ENCODE measurements at regions not wholly inside any gene's neighbourhood (a gene's known extent, or its start where the extent isn't known, plus 50 kb on each side); places are given as distances from the start of the nearest gene placed in this dataset.

- no peak overlapping the region for H3K4me3 ChIP-seq (ENCODE audit: control insufficient read depth in 1 of 7, extremely low read depth in 1 of 7, insufficient read depth in 4 of 7, low read depth in 2 of 7, low read length in 6 of 7)
- no peaks in the 10 kb centered on the region for H3K36me3 ChIP-seq (ENCODE audit: control insufficient read depth in 4 of 4, insufficient read depth in 4 of 4, low read length in 3 of 4)
- WGBS (ENCODE audit: insufficient coverage) = no CpG with 5 or more reads among the region's 1 CpG
- POLR2A ChIA-PET = no interaction called here
- no peak overlapping the region for H3K27ac ChIP-seq (ENCODE audit: insufficient read depth in 1 of 2, low read depth in 1 of 2, low read length in 2 of 2, poor library complexity in 1 of 2, severe bottlenecking in 2 of 2)
- CTCF ChIA-PET = interaction anchor here (0.9 kb wide), 1 partner anchor 11 kb away, joined by 3 read pairs; no protein-coding TSS in a partner anchor
- H3K4me1 ChIP-seq (ENCODE audit: control extremely low read depth in 1 of 4, control insufficient read depth in 4 of 4, insufficient read depth in 4 of 4, low read length in 3 of 4) = no peaks in the 10 kb centered on the region
- no peak for DNase-seq
- H3K9me3 ChIP-seq (ENCODE audit: control extremely low read depth in 1 of 5, control insufficient read depth in 4 of 5, insufficient read depth in 2 of 5, low read depth in 1 of 5, low read length in 4 of 5) = peaks cover 0 to 4% (median 0%) of the 10 kb centered on the region in 5 experiments
- no peaks in the 10 kb centered on the region for H3K27me3 ChIP-seq (replicated peaks in 2 of 5; ENCODE audit: control insufficient read depth in 4 of 5, insufficient read depth in 5 of 5, low read length in 4 of 5)
These were observed 332.1 kb downstream of the BMPER start for GRCh38 chr7:34237493-34237849.

- Histone ChIP-seq H3K36me3 (ENCODE audit: control insufficient read depth in 4 of 4, insufficient read depth in 4 of 4, low read length in 3 of 4) (no peaks in the 10 kb centered on the region), H3K27me3 (replicated peaks in 2 of 5; ENCODE audit: control insufficient read depth in 4 of 5, insufficient read depth in 5 of 5, low read length in 4 of 5) (no peaks in the 10 kb centered on the region), H3K4me1 (ENCODE audit: control extremely low read depth in 1 of 4, control insufficient read depth in 4 of 4, insufficient read depth in 4 of 4, low read length in 3 of 4) (no peaks in the 10 kb centered on the region), H3K27ac (ENCODE audit: insufficient read depth in 1 of 2, low read depth in 1 of 2, low read length in 2 of 2, poor library complexity in 1 of 2, severe bottlenecking in 2 of 2) (no peak overlapping the region), H3K9me3 (ENCODE audit: control extremely low read depth in 1 of 5, control insufficient read depth in 4 of 5, insufficient read depth in 2 of 5, low read depth in 1 of 5, low read length in 4 of 5) (no peaks in the 10 kb centered on the region), H3K4me3 (ENCODE audit: control insufficient read depth in 1 of 7, extremely low read depth in 1 of 7, insufficient read depth in 4 of 7, low read depth in 2 of 7, low read length in 6 of 7) (no peak overlapping the region)
- WGBS (ENCODE audit: insufficient coverage) = 97% methylated on average over 3 of the region's 4 CpGs
- ChIA-PET CTCF (no interaction called here), POLR2A (no interaction called here)
- no peak for DNase-seq
These were observed 335.1 kb downstream of the BMPER start for GRCh38 chr7:34240417-34240816.

GRCh38 chr7:34242391-34242790, 337.1 kb downstream of the BMPER start:
- ChIA-PET POLR2A (no interaction called here), CTCF (no interaction called here)
- Histone ChIP-seq H3K4me3 (ENCODE audit: control insufficient read depth in 1 of 7, extremely low read depth in 1 of 7, insufficient read depth in 4 of 7, low read depth in 2 of 7, low read length in 6 of 7) (no peak overlapping the region), H3K4me1 (ENCODE audit: control extremely low read depth in 1 of 4, control insufficient read depth in 4 of 4, insufficient read depth in 4 of 4, low read length in 3 of 4) (no peaks in the 10 kb centered on the region), H3K27me3 (replicated peaks in 2 of 5; ENCODE audit: control insufficient read depth in 4 of 5, insufficient read depth in 5 of 5, low read length in 4 of 5) (no peaks in the 10 kb centered on the region), H3K27ac (ENCODE audit: insufficient read depth in 1 of 2, low read depth in 1 of 2, low read length in 2 of 2, poor library complexity in 1 of 2, severe bottlenecking in 2 of 2) (no peak overlapping the region), H3K36me3 (ENCODE audit: control insufficient read depth in 4 of 4, insufficient read depth in 4 of 4, low read length in 3 of 4) (no peaks in the 10 kb centered on the region), H3K9me3 (ENCODE audit: control extremely low read depth in 1 of 5, control insufficient read depth in 4 of 5, insufficient read depth in 2 of 5, low read depth in 1 of 5, low read length in 4 of 5) (no peaks in the 10 kb centered on the region)
- no CpG with 5 or more reads among the region's 1 CpG for WGBS (ENCODE audit: insufficient coverage)
- DNase-seq = no peak

DNA sequence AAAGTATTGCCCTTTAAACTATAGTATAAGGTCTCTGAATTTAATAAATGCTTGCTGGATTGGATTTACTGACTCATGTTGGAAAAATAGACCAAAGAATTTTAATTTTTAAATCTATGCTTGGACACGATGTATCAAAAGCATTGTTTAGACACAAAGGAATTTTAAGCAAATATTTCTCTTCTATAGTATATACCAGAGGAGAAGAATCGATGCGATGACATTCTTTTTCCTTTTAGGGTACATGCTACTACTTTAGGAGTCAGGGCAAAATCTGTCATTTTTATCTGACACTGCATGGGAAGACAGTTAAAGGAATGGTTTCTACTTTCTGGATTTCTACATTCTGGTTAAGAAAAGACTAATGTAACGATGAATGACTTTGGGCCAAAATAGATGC, 339.9 kb downstream of the BMPER start:
- no peak overlapping the region for H3K27ac ChIP-seq (ENCODE audit: insufficient read depth in 1 of 2, low read depth in 1 of 2, low read length in 2 of 2, poor library complexity in 1 of 2, severe bottlenecking in 2 of 2)
- DNase-seq = no peak
- no peaks in the 10 kb centered on the region for H3K9me3 ChIP-seq (ENCODE audit: control extremely low read depth in 1 of 5, control insufficient read depth in 4 of 5, insufficient read depth in 2 of 5, low read depth in 1 of 5, low read length in 4 of 5)
- H3K36me3 ChIP-seq (ENCODE audit: control insufficient read depth in 4 of 4, insufficient read depth in 4 of 4, low read length in 3 of 4) = no peaks in the 10 kb centered on the region
- ChIA-PET CTCF (no interaction called here), POLR2A (no interaction called here)
- no peaks in the 10 kb centered on the region for H3K27me3 ChIP-seq (replicated peaks in 2 of 5; ENCODE audit: control insufficient read depth in 4 of 5, insufficient read depth in 5 of 5, low read length in 4 of 5)
- no peak overlapping the region for H3K4me3 ChIP-seq (ENCODE audit: control insufficient read depth in 1 of 7, extremely low read depth in 1 of 7, insufficient read depth in 4 of 7, low read depth in 2 of 7, low read length in 6 of 7)
- WGBS (ENCODE audit: insufficient coverage) = 93% methylated on average over 1 of the region's 4 CpGs
- H3K4me1 ChIP-seq (ENCODE audit: control extremely low read depth in 1 of 4, control insufficient read depth in 4 of 4, insufficient read depth in 4 of 4, low read length in 3 of 4) = no peaks in the 10 kb centered on the region

DNA sequence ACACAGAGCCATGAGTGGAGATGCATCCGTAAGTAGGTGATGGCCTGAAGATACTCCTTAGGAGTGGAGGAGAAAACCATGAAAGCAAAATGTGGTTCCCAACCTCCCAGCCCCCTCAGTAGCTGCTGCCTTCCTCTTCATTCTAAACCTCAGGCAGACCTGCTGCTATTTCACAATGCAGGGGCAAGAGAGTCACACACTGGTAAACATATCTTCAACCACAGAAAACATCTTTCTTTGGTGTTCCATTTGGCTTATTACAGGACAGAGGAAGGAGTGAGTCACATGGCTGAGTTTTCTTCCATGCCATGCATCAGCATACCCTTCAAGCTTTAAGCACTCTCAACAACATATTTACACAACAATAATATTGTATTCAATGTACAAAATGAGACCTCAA, 342.1 kb downstream of the BMPER start:
- no peak for DNase-seq

GRCh38 chr7:34249192-34249591, 343.9 kb downstream of the BMPER start:
- Histone ChIP-seq H3K9me3 (ENCODE audit: control extremely low read depth in 1 of 5, control insufficient read depth in 4 of 5, insufficient read depth in 2 of 5, low read depth in 1 of 5, low read length in 4 of 5) (no peaks in the 10 kb centered on the region), H3K4me3 (ENCODE audit: control insufficient read depth in 1 of 7, extremely low read depth in 1 of 7, insufficient read depth in 4 of 7, low read depth in 2 of 7, low read length in 6 of 7) (no peak overlapping the region), H3K27me3 (replicated peaks in 2 of 5; ENCODE audit: control insufficient read depth in 4 of 5, insufficient read depth in 5 of 5, low read length in 4 of 5) (no peaks in the 10 kb centered on the region), H3K4me1 (ENCODE audit: control extremely low read depth in 1 of 4, control insufficient read depth in 4 of 4, insufficient read depth in 4 of 4, low read length in 3 of 4) (no peaks in the 10 kb centered on the region), H3K36me3 (ENCODE audit: control insufficient read depth in 4 of 4, insufficient read depth in 4 of 4, low read length in 3 of 4) (no peaks in the 10 kb centered on the region), H3K27ac (ENCODE audit: insufficient read depth in 1 of 2, low read depth in 1 of 2, low read length in 2 of 2, poor library complexity in 1 of 2, severe bottlenecking in 2 of 2) (no peak overlapping the region)
- ChIA-PET POLR2A (no interaction called here), CTCF (interaction anchor here (1.3 kb wide), 1 partner anchor 11 kb away, joined by 3 read pairs; no protein-coding TSS in a partner anchor)
- WGBS (ENCODE audit: insufficient coverage) = 60% methylated on average over 1 of the region's 2 CpGs
- no peak for DNase-seq

More for the DNA sequence above, 342.1 kb downstream of the BMPER start:
- WGBS (ENCODE audit: insufficient coverage) = 100% methylated on average over 1 of the region's 1 CpG
- no peak overlapping the region for H3K4me3 ChIP-seq (ENCODE audit: control insufficient read depth in 1 of 7, extremely low read depth in 1 of 7, insufficient read depth in 4 of 7, low read depth in 2 of 7, low read length in 6 of 7)
- no peaks in the 10 kb centered on the region for H3K9me3 ChIP-seq (ENCODE audit: control extremely low read depth in 1 of 5, control insufficient read depth in 4 of 5, insufficient read depth in 2 of 5, low read depth in 1 of 5, low read length in 4 of 5)
- H3K27me3 ChIP-seq (replicated peaks in 2 of 5; ENCODE audit: control insufficient read depth in 4 of 5, insufficient read depth in 5 of 5, low read length in 4 of 5) = no peaks in the 10 kb centered on the region
- no peak overlapping the region for H3K27ac ChIP-seq (ENCODE audit: insufficient read depth in 1 of 2, low read depth in 1 of 2, low read length in 2 of 2, poor library complexity in 1 of 2, severe bottlenecking in 2 of 2)
- POLR2A ChIA-PET = no interaction called here
- CTCF ChIA-PET = no interaction called here
- H3K36me3 ChIP-seq (ENCODE audit: control insufficient read depth in 4 of 4, insufficient read depth in 4 of 4, low read length in 3 of 4) = no peaks in the 10 kb centered on the region
- no peaks in the 10 kb centered on the region for H3K4me1 ChIP-seq (ENCODE audit: control extremely low read depth in 1 of 4, control insufficient read depth in 4 of 4, insufficient read depth in 4 of 4, low read length in 3 of 4)

- Histone ChIP-seq H3K9me3 (ENCODE audit: control extremely low read depth in 1 of 5, control insufficient read depth in 4 of 5, insufficient read depth in 2 of 5, low read depth in 1 of 5, low read length in 4 of 5) (no peaks in the 10 kb centered on the region), H3K27ac (ENCODE audit: insufficient read depth in 1 of 2, low read depth in 1 of 2, low read length in 2 of 2, poor library complexity in 1 of 2, severe bottlenecking in 2 of 2) (no peak overlapping the region), H3K4me1 (ENCODE audit: control extremely low read depth in 1 of 4, control insufficient read depth in 4 of 4, insufficient read depth in 4 of 4, low read length in 3 of 4) (no peaks in the 10 kb centered on the region), H3K4me3 (ENCODE audit: control insufficient read depth in 1 of 7, extremely low read depth in 1 of 7, insufficient read depth in 4 of 7, low read depth in 2 of 7, low read length in 6 of 7) (no peak overlapping the region), H3K27me3 (replicated peaks in 2 of 5; ENCODE audit: control insufficient read depth in 4 of 5, insufficient read depth in 5 of 5, low read length in 4 of 5) (no peaks in the 10 kb centered on the region), H3K36me3 (ENCODE audit: control insufficient read depth in 4 of 4, insufficient read depth in 4 of 4, low read length in 3 of 4) (no peaks in the 10 kb centered on the region)
- ChIA-PET CTCF (no interaction called here), POLR2A (no interaction called here)
- DNase-seq = no peak
These were observed 354.9 kb downstream of the BMPER start for GRCh38 chr7:34260279-34260678.

GRCh38 chr7:34263168-34263567, 357.8 kb downstream of the BMPER start:
- no peaks in the 10 kb centered on the region for H3K27me3 ChIP-seq (replicated peaks in 2 of 5; ENCODE audit: control insufficient read depth in 4 of 5, insufficient read depth in 5 of 5, low read length in 4 of 5)
- no peak overlapping the region for H3K27ac ChIP-seq (ENCODE audit: insufficient read depth in 1 of 2, low read depth in 1 of 2, low read length in 2 of 2, poor library complexity in 1 of 2, severe bottlenecking in 2 of 2)
- DNase-seq = no peak
- POLR2A ChIA-PET = no interaction called here
- WGBS (ENCODE audit: insufficient coverage) = 100% methylated on average over 1 of the region's 2 CpGs
- no peaks in the 10 kb centered on the region for H3K4me1 ChIP-seq (ENCODE audit: control extremely low read depth in 1 of 4, control insufficient read depth in 4 of 4, insufficient read depth in 4 of 4, low read length in 3 of 4)
- H3K9me3 ChIP-seq (ENCODE audit: control extremely low read depth in 1 of 5, control insufficient read depth in 4 of 5, insufficient read depth in 2 of 5, low read depth in 1 of 5, low read length in 4 of 5) = no peaks in the 10 kb centered on the region
- no peak overlapping the region for H3K4me3 ChIP-seq (ENCODE audit: control insufficient read depth in 1 of 7, extremely low read depth in 1 of 7, insufficient read depth in 4 of 7, low read depth in 2 of 7, low read length in 6 of 7)
- no peaks in the 10 kb centered on the region for H3K36me3 ChIP-seq (ENCODE audit: control insufficient read depth in 4 of 4, insufficient read depth in 4 of 4, low read length in 3 of 4)
- CTCF ChIA-PET = no interaction called here
